SKM-1 (cell line): ENCODE measurements at regions not wholly inside any gene's neighbourhood (a gene's known extent, or its start where the extent isn't known, plus 50 kb on each side); places are given as distances from the start of the nearest gene placed in this dataset.

Experiments
- DNase-seq: peaks from one replicate; lab custom pipeline; 2025; ENCODE audit not compliant: unreplicated experiment; lab: John Stamatoyannopoulos, UW

GRCh38 chr1:25082216-25082899, 149.9 kb downstream of the SYF2 start:
- no peak for DNase-seq

GRCh38 chr1:25081496-25081895, 150.8 kb downstream of the SYF2 start:
- DNase-seq = no peak

GRCh38 chr1:25080294-25081209, 150.5 kb upstream of the RUNX3 start:
- DNase-seq = peak; percentile 56

GRCh38 chr1:25079048-25079447, 149.0 kb upstream of the RUNX3 start:
- DNase-seq = no peak

- no peak for DNase-seq
These were observed 144.5 kb upstream of the RUNX3 start for GRCh38 chr1:25074351-25075227.

GRCh38 chr1:25073640-25074270, 143.7 kb upstream of the RUNX3 start:
- DNase-seq = no peak

GRCh38 chr1:25072461-25072860, 142.4 kb upstream of the RUNX3 start:
- no peak for DNase-seq

- no peak for DNase-seq
These were observed 138.8 kb upstream of the RUNX3 start for GRCh38 chr1:25068829-25069228.

GRCh38 chr1:25068316-25068715, 138.2 kb upstream of the RUNX3 start:
- no peak for DNase-seq

GRCh38 chr1:25067518-25068251, 137.6 kb upstream of the RUNX3 start:
- DNase-seq = no peak

GRCh38 chr1:25066731-25067517, 136.8 kb upstream of the RUNX3 start:
- no peak for DNase-seq

GRCh38 chr1:25066256-25066655, 136.2 kb upstream of the RUNX3 start:
- DNase-seq = no peak

GRCh38 chr1:25065795-25066238, 135.7 kb upstream of the RUNX3 start:
- DNase-seq = no peak

- no peak for DNase-seq
These were observed 135.2 kb upstream of the RUNX3 start for GRCh38 chr1:25065321-25065721.

- no peak for DNase-seq
These were observed 134.6 kb upstream of the RUNX3 start for GRCh38 chr1:25064465-25065240.

- no peak for DNase-seq
These were observed 133.7 kb upstream of the RUNX3 start for GRCh38 chr1:25063591-25064416.

- no peak for DNase-seq
These were observed 132.7 kb upstream of the RUNX3 start for GRCh38 chr1:25062621-25063255.
